ENCODE measurements at regions not wholly inside any gene's neighbourhood (a gene's known extent, or its start where the extent isn't known, plus 50 kb on each side); places are given as distances from the start of the nearest gene placed in this dataset.
A peak's percentile ranks its signal among the peaks of the same experiment; 100 is the strongest.
"Not testable (repeated sequence)": the region's sequence is repeated elsewhere in the genome, so short reads cannot be mapped to it uniquely, and the experiment has no call there.

- peak; percentile 86 for DNase-seq (ENCODE audit: low read depth)
Observed at GRCh38 chr20:55160996-55161395, 685.6 kb downstream of the DOK5 start.

- DNase-seq (ENCODE audit: low read depth): peak; percentile 70
Observed at GRCh38 chr20:55160037-55160436, 684.6 kb downstream of the DOK5 start.

- no peak for DNase-seq (ENCODE audit: low read depth)
Observed at GRCh38 chr20:55159230-55159629, 683.8 kb downstream of the DOK5 start.

- no peak for DNase-seq (ENCODE audit: low read depth)
Observed at GRCh38 chr20:55158446-55158845, 683.1 kb downstream of the DOK5 start.

- no peak for DNase-seq (ENCODE audit: low read depth)
Observed at GRCh38 chr20:55155360-55155759, 680.0 kb downstream of the DOK5 start.

- DNase-seq (ENCODE audit: low read depth): no peak
Observed at GRCh38 chr20:55153001-55153645, 677.7 kb downstream of the DOK5 start.

GRCh38 chr20:55151171-55151570 is 675.8 kb downstream of the DOK5 start:
- DNase-seq (ENCODE audit: low read depth): no peak

GRCh38 chr20:55143601-55144000 is 668.2 kb downstream of the DOK5 start:
- DNase-seq (ENCODE audit: low read depth): no peak

GRCh38 chr20:55142932-55143331 is 667.5 kb downstream of the DOK5 start:
- no peak for DNase-seq (ENCODE audit: low read depth)

- DNase-seq (ENCODE audit: low read depth): no peak
Observed at GRCh38 chr20:55140631-55141030, 665.2 kb downstream of the DOK5 start.

- no peak for DNase-seq (ENCODE audit: low read depth)
Observed at GRCh38 chr20:55139173-55139765, 663.9 kb downstream of the DOK5 start.

GRCh38 chr20:55135923-55136322 is 660.5 kb downstream of the DOK5 start:
- DNase-seq (ENCODE audit: low read depth): no peak

- no peak for DNase-seq (ENCODE audit: low read depth)
Observed at GRCh38 chr20:55132523-55132922, 657.1 kb downstream of the DOK5 start.

- not testable (repeated sequence) for DNase-seq (ENCODE audit: low read depth)
Observed at GRCh38 chr20:55117577-55117976, 642.2 kb downstream of the DOK5 start.

GRCh38 chr20:55116598-55116997 is 641.2 kb downstream of the DOK5 start:
- DNase-seq (ENCODE audit: low read depth): no peak

- no peak for DNase-seq (ENCODE audit: low read depth)
Observed at GRCh38 chr20:55103188-55103587, 627.8 kb downstream of the DOK5 start.

GRCh38 chr20:55099251-55099650 is 623.9 kb downstream of the DOK5 start:
- no peak for DNase-seq (ENCODE audit: low read depth)

- DNase-seq (ENCODE audit: low read depth): no peak
Observed at GRCh38 chr20:55097621-55098020, 622.2 kb downstream of the DOK5 start.

GRCh38 chr20:55095745-55096400 is 620.5 kb downstream of the DOK5 start:
- DNase-seq (ENCODE audit: low read depth): no peak

GRCh38 chr20:55094353-55094861 is 619.0 kb downstream of the DOK5 start:
- no peak for DNase-seq (ENCODE audit: low read depth)

- DNase-seq (ENCODE audit: low read depth): no peak
Observed at GRCh38 chr20:55090286-55090685, 614.9 kb downstream of the DOK5 start.

GRCh38 chr20:55086421-55086820 is 611.0 kb downstream of the DOK5 start:
- no peak for DNase-seq (ENCODE audit: low read depth)

GRCh38 chr20:55079917-55080316 is 604.5 kb downstream of the DOK5 start:
- no peak for DNase-seq (ENCODE audit: low read depth)
